KOPT-K1 (cell line): ENCODE measurements at regions not wholly inside any gene's neighbourhood (a gene's known extent, or its start where the extent isn't known, plus 50 kb on each side); places are given as distances from the start of the nearest gene placed in this dataset.

Experiments used
- H3K27ac ChIP-seq: fragments of 200-600 bp; sonication (generic); 2 replicates; pipeline ENCODE4 v1.5.1; 2016; ENCODE audit warnings: antibody characterized with exemption, mild to moderate bottlenecking, low read depth, low read length; ENCODE audit not compliant: poor library complexity, severe bottlenecking
- H3K36me3 ChIP-seq: fragments of 200-600 bp; sonication (generic); 2 replicates; pipeline ENCODE4 v1.5.1; 2017; ENCODE audit warnings: antibody characterized with exemption, mild to moderate bottlenecking, low read length, moderate library complexity; ENCODE audit not compliant: insufficient read depth
- H3K9me3 ChIP-seq: fragments of 200-600 bp; sonication (generic); 2 replicates; pipeline ENCODE4 v1.5.1; 2017; ENCODE audit warnings: antibody characterized with exemption, low read length, mild to moderate bottlenecking; ENCODE audit not compliant: insufficient read depth, poor library complexity, severe bottlenecking

- no peaks in the 10 kb centered on the region for H3K36me3 ChIP-seq
- H3K27ac ChIP-seq: no peak overlapping the region
- peaks cover 18% of the 10 kb centered on the region for H3K9me3 ChIP-seq
Measured at GRCh38 chr14:101201535-101202151, 298.1 kb upstream of the RTL1 start.

- H3K9me3 ChIP-seq: peaks cover 19% of the 10 kb centered on the region
- no peak overlapping the region for H3K27ac ChIP-seq
Measured at GRCh38 chr14:101202627-101203404, 299.3 kb upstream of the RTL1 start.

GRCh38 chr14:101206556-101206955 is 303.0 kb upstream of the RTL1 start:
- no peaks in the 10 kb centered on the region for H3K36me3 ChIP-seq
- peaks cover 53% of the 10 kb centered on the region for H3K9me3 ChIP-seq

More at GRCh38 chr14:101202627-101203404, 299.3 kb upstream of the RTL1 start:
- H3K36me3 ChIP-seq: no peaks in the 10 kb centered on the region

DNA sequence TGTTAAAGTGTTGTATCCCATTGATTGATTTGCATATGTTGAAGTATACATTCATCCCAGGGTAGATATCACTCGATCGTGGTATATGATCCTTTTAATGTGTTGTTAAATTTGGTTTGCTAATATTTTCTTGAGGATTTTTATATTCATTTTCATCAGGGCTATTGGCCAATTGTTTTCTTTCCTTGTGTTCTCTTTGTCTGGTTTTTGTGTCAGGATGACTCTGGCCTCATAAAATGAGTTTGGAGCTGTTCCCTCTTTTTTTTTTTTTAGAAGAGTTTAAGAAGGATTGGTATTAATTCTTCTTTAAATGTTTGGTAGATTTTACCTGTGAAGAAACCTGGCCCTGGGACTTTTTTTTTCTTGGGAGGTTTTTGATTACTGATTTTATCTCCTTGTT is 303.5 kb upstream of the RTL1 start:
- Histone ChIP-seq H3K9me3 (peaks cover 57% of the 10 kb centered on the region), H3K36me3 (no peaks in the 10 kb centered on the region), H3K27ac (no peak overlapping the region)

More at GRCh38 chr14:101206556-101206955, 303.0 kb upstream of the RTL1 start:
- H3K27ac ChIP-seq: no peak overlapping the region

DNA sequence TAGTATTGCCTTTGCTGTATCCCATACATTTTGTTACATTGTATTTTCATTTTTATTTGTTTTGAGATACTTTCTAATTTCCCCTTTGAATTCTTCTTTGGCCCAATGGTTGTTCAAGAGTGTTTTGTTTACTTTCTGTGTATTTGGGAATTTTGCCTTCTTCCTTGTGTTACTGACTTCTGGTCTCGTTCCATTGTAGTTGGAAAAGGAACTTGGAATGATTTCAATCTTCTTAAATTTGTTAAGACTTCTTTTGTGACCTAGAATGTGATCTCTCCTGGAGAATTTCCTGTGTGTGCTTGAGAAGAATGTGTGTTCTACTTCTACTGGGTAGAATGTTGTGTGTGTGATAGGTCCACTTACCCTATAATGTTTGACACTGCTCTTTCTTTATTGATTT is 304.4 kb upstream of the RTL1 start:
- Histone ChIP-seq H3K36me3 (no peaks in the 10 kb centered on the region), H3K9me3 (peaks cover 64% of the 10 kb centered on the region), H3K27ac (no peak overlapping the region)

DNA sequence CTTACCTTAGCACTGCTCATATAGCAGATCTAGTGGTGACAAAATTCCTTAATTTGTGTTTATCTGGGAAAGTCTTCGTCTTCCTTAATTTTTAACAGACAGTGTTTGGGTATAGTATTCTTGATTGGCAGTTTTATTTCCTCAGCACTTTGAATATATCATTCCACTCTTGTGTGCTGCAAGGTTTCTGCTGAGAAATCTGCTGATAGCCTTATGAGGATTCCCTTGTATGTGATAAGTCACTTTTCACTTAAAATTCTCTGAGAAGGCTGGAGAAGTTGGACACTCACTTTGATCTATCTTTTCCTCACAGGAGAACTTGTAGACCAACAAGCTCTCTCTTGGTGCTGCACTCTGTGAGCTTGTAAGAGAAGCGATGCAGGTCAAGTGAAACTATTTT is 306.1 kb upstream of the RTL1 start:
- H3K9me3 ChIP-seq: peaks cover 66% of the 10 kb centered on the region
- H3K27ac ChIP-seq: no peak overlapping the region
- H3K36me3 ChIP-seq: no peaks in the 10 kb centered on the region

DNA sequence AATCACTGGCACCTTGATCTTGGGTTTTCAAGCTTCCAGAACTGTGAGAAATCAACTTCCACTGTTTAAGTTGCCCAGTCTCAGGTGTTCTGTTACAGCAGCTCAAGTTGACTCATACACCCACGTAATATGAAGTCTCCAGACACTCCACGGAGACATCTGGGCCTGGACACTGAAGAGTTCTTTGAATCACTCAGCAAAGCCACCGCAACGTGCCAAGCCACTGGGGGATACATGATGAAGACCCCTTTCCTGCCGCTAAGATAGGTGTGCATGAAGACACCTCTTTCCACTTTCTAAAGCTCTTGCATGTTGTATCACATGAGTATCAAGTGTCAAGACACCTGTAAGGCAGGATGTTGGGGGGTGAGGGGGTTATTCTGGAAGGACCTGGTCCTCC is 311.7 kb upstream of the RTL1 start:
- peaks cover 32% of the 10 kb centered on the region for H3K9me3 ChIP-seq
- H3K27ac ChIP-seq: no peak overlapping the region
- no peaks in the 10 kb centered on the region for H3K36me3 ChIP-seq

- Histone ChIP-seq H3K27ac (no peak overlapping the region), H3K9me3 (peaks cover 26% of the 10 kb centered on the region), H3K36me3 (no peaks in the 10 kb centered on the region)
Measured at GRCh38 chr14:101215927-101216326, 312.4 kb upstream of the RTL1 start.

DNA sequence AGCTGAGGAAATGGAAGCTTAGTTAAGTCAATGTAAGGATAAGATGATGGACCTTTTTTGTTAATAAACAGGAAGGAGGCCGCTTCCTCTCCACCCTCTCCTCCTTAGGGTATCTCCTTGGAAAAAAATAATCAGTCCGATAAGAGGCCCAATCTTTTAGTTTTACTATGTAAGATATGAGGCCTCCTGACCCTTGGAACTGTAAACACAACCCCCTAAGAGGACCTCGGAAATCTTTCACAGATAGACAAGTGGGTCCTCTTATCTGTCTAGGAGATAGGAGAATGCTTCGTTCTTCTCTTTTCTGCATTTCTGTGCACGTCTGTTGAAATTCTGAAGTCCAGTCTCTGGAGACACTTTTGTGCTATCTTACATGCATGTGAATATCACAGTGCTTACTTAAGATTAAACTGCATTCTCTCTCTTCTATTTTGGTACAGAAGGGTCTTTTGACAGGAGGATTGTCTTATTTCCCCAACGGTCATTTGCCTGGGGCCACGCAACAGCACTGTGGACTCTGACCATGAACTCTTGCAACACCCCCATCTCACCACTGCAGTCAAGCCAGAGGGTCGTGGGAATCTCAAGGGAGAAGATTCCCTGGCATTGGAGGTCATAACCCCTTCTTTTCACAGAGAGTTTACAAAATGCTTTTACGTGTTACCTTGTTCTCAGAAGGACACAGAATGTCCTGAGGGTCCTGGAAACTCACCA is 313.0 kb upstream of the RTL1 start:
- Histone ChIP-seq H3K9me3 (peaks cover 22% of the 10 kb centered on the region), H3K36me3 (no peaks in the 10 kb centered on the region), H3K27ac (no peak overlapping the region)

DNA sequence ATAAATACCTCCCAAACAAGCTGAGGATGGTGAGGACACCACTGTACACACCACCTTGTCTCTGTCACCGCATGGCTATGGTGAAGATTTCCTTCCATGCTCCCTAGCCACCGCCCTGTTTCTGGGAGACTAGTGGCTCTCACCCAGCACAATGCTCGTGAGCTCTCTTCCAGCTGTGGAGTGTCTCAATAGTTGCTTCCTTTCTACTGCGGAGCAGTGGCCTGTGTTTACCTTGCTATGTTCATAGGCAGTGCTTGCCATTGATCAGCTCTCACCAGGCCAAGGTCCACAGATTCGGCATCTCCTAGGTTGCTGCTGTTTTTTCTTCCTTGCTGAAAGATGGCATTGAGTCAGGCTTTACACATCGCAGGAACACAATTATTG is 313.6 kb upstream of the RTL1 start:
- Histone ChIP-seq H3K36me3 (no peaks in the 10 kb centered on the region), H3K9me3 (peaks cover 17% of the 10 kb centered on the region), H3K27ac (no peak overlapping the region)

DNA sequence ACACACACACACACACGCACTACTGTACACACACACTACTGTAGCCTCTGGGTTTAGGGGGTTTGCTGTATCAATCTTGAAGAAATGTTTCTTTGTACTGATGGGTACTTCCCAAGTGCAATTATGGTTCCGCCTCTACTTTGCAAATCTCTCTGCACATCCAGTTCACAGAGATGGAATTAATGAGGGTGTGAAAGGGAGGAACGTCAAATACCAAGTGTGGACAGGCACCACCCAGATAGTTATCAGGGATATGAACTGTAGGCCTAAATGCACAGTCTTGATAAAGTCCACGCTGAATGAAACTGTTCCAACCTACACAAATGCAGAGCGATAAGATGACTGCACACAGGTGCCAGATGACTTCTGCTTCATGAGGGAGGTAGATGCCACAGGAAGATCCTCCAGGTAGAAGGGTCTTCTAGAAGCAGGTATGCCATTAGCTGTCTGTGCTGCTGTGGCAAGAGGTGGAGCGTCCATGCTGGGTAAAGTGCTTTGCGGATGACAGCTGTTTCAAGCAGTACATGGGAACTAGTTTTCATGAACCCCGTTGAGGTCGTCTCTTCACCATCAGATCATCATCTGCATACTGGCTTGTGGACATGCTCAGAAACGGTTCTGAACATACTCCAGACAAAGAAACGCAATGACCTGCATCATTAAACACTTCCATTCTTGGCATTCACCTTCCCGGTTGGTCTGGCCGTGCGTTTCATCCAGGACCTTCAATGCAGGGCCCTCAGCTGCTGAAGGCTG is 314.3 kb upstream of the RTL1 start:
- H3K36me3 ChIP-seq: no peaks in the 10 kb centered on the region
- peaks cover 10% of the 10 kb centered on the region for H3K9me3 ChIP-seq
- H3K27ac ChIP-seq: no peak overlapping the region

DNA sequence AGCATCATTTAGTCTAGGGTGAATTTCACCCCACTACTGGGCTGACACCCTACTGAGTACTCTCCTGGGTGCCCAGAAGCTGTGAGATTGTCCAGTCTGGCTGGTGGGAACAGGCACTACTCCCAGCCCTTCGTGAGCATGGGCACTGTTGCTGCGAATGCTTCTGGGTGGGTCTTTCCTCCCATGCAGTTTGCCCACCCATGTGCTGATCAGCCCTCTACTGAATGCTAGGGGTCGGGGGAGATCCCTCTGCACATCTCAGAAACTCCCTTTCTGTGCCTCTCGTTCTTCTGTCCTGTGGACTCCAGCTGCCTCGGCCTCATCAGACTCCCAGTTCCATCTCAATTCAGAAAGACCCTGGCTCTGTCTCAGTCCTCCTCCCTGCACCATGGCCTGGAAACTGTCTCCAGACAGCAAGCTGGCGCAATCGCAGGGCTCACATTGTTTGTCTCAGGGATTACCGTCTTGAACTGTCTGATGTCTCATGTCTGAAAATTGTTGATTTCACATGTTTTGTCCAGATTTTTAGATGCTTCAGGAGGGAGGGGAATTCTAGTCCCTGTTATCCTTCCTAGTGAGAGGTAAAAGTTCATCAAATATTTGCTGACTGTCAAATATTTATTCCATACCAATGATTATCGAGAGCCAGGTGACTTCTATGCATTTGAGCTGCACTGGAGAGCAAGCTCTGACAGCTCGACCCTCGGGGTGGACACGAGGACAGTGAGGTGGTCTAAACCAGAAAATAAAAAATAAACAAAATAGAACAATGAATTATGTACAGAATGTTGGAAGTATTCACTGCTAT is 316.6 kb upstream of the RTL1 start:
- Histone ChIP-seq H3K27ac (no peak overlapping the region), H3K36me3 (no peaks in the 10 kb centered on the region), H3K9me3 (no peaks in the 10 kb centered on the region)

GRCh38 chr14:101220921-101221510 is 317.5 kb upstream of the RTL1 start:
- no peak overlapping the region for H3K27ac ChIP-seq
- no peaks in the 10 kb centered on the region for H3K36me3 ChIP-seq
- H3K9me3 ChIP-seq: no peaks in the 10 kb centered on the region

- H3K36me3 ChIP-seq: no peaks in the 10 kb centered on the region
- no peak overlapping the region for H3K27ac ChIP-seq
- H3K9me3 ChIP-seq: no peaks in the 10 kb centered on the region
Measured at GRCh38 chr14:101221549-101222160, 318.1 kb upstream of the RTL1 start.
